Renal pelvis (tissue), 1 donor: ENCODE measurements at regions not wholly inside any gene's neighbourhood (a gene's known extent, or its start where the extent isn't known, plus 50 kb on each side); places are given as distances from the start of the nearest gene placed in this dataset.

Experiments used
- DNase-seq: peaks from one replicate; pipeline ENCODE4 v3.0.0-alpha.2; 2013

DNA sequence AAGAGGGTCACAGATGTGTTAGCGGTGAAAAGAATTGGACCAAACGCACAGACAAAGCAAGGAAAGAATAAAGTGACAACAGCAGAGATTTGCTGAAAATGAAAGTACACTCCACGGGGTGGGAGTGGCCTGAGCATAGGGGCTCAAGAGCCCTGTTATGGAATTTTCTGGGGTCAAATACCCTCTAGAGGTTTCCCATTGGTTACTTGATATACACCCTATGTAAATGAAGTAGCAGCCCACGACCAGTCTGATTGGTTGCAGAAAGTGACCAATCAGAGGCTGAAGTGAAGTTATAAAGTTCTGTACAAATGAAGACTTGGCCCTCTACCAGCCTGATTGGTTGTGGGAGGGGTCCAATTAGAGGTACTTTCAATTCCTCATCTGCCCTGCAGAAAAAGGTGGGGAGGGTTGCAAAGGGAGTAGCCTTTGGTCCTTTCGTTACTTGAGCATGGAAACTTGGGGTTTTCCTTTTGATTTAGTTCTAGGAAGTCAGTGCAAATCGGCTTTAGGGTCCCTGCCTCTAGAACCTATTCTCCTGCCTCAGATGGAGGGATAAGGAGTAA is 125.6 kb upstream of the PRPS1L1 start:
- DNase-seq, result no peak

DNA sequence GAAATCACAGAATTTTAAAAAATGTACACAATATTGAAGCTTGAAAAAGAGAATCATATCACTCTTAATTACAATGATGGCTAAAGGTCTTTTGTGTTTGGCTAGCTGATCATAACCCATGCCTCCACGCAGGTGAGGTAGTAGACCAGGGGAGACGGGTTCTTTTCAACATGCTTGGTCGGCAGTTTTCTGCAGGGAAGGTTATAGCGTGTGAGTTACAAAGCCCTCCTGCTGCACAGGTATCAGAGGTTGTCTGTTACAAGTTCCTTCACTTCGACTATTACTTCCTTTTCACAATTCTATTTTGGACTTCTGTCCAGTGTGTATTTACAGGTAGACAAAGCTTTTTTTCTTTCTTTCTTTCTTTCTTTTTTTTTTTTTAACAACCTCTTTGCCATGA is 127.1 kb upstream of the PRPS1L1 start:
- DNase-seq, result no peak

DNA sequence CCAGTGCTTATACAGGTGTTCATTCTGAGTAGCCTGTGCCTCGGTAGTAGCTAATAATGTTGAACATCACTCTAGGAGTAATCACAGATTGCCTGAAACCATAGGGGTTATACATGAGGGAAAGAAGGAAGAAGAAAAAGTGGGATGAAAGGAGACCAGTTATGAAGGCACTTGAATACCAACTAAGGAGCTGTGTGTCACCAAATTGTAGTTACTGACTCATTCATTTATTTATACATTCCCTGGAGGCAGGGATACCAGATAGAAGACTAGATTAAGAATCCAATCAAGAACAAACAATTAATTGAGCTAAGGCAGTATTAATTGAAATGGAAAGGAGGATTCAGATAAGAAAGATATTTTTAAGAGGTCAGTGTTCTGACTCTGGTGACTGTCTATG is 129.6 kb upstream of the PRPS1L1 start:
- DNase-seq, result no peak

DNA sequence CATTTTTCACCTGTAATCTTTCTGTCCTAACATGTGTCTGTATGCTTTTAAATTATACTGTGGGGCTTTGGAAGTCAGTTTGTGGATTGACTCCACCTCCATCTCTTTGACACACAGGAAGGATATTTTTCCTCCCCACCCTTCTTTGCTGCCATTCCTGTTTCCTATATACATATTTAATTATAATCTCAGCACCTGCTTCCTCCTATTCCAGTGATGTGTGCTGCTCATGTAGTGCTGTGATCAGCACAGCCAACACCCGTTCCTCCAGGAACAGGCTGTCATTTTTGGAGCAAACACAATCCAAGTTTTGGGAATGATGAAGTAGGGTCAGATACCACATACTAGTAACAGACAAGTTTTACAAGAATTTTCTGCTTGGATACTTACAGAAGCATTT is 135.0 kb upstream of the PRPS1L1 start:
- no peak for DNase-seq

GRCh38 chr7:18163091-18163490 is 135.4 kb upstream of the PRPS1L1 start:
- DNase-seq, result no peak

GRCh38 chr7:18165166-18165565 is 137.5 kb upstream of the PRPS1L1 start:
- no peak for DNase-seq

- no peak for DNase-seq
These were observed 138.4 kb upstream of the PRPS1L1 start for GRCh38 chr7:18166002-18166401.

GRCh38 chr7:18167815-18168214 is 140.2 kb upstream of the PRPS1L1 start:
- DNase-seq, result no peak

DNA sequence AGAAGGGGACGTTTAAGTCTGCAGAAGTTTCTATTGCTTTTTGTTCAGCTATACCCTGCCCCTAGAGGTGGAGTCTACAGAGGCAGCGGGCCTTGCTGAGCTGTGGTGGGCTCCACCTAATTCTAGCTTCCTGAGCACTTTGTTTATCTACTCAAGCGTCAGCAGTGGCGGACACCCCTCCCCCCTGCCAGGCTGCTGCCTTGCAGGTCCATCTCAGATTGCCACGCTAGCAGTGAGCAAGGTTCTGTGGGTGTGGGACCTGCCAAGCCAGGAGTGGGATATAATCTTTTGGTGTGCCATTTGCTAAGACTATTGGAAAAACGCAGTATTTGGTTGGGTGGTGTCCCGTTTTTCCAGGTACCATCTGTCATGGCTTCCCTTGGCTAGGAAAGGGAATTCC is 147.3 kb upstream of the PRPS1L1 start:
- no peak for DNase-seq

DNA sequence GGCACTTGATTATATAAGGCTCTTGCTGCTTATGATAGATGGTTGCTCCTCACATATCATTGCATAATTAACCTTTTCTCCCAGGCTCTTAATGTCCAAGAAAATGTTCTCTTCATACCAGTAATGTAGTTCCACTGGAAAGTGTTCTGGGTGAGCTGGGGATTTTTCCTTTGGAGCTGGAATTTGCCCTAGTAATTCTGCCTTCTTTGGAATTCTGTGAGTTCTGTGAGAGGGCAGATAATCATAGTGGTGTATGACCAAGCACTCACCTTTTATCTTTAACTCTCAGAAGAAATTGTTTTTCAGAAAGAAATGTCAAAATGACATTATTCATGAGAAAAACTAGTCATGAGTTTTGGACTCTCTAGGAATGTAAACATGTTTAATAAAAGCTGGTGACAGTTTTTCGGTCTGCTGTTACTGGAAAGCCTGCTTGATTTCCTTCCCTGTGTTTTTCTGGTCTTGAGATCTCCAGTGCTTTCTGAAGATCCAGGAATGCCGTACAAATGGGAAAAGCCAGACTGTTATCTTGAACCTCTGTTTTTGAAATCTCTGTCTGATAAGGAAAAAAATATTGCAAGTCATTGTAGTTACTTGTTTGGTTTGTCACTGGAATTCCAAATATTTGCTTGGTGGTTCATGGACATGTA is 148.3 kb upstream of the PRPS1L1 start:
- DNase-seq, result no peak

DNA sequence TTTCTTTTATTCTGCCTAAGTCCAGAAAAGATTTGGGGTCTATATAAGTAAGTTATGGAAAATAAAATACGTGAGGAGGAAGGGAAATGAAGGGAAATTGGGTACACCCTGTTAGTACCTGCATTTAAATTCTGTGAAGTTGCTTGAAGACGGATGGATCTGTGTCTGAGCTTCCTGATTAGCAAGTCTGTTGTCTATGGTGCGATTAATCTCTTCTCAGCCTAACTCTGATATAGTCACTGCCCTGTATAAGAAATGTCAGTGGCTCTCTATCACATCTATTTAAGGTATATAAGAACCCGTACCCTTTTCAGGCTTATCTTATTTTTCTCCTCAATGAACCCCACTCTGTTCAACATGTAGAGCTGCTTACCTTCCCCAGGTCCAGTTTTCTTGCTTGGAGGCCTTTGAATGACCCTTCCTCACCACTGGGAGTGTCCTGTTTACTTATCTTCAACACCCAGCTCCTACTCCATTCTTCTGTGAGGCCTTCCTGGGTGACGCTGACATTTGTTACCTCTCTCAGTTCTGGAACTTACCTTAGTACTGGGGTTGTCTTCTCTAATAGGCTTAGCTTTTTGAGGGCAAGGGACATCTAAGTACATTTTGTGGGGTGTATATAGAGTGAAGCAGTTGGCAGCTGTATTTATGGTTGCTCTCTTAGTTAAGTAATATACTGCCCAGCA is 149.6 kb upstream of the PRPS1L1 start:
- DNase-seq, result no peak

DNA sequence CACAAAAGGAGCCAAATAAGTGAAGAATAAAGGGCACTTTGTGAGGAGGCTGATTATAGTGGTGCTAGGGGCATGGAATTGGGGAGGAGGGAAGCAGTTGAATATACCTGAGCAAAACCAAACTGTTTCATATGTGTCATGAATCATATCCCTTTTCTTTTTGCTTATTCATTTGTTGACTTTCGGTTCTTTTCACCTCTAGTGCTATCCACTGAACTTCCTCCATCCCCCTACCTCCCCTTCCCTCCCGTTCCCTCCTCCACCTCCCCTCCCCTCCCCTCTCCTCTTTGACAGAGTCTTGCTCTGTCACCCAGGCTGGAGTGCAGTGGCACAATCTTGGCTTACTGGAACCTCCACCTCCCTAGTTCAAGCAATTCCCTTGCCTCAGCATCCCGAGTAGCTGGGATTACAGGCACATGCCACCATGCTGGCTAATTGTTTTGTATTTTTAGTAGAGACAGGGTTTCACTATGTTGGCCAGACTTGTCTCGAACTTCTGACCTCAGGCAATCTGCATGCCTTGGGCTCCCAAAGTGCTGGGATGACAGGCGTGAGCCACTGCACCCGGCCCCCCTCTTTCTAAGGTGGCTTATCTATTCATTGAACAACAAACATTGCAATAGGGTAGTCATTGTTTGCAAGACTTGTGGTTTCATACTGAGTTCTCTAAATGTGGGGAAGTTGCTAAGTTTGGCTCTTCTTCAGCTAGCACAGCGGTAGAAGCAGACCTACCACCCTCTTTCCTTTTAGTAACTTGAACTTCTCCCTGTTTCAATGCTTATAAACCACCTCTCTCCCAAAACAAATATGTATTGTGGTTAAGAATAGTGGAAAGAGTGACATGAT is 150.4 kb upstream of the PRPS1L1 start:
- DNase-seq, result no peak

DNA sequence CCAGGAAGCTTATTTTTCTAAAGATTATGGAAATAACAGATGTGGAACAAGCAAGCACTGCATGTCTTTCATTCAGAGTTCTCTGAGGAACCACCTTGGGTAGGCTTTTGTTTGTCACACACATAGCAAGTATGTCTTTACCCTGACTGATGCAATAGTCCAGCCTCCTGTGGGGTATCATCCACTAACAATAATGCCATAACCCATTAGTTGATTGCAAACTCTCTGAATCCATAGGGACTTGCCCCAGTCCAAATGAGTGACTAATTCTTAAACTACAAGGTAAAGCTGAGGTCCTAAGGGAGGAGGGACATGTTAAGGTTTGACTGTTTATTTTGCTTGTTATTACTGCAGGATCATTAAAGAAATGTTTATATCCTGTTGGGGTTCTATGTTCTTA is 151.4 kb upstream of the PRPS1L1 start:
- DNase-seq, result no peak

GRCh38 chr7:18180685-18181084 is 153.0 kb upstream of the PRPS1L1 start:
- no peak for DNase-seq

DNA sequence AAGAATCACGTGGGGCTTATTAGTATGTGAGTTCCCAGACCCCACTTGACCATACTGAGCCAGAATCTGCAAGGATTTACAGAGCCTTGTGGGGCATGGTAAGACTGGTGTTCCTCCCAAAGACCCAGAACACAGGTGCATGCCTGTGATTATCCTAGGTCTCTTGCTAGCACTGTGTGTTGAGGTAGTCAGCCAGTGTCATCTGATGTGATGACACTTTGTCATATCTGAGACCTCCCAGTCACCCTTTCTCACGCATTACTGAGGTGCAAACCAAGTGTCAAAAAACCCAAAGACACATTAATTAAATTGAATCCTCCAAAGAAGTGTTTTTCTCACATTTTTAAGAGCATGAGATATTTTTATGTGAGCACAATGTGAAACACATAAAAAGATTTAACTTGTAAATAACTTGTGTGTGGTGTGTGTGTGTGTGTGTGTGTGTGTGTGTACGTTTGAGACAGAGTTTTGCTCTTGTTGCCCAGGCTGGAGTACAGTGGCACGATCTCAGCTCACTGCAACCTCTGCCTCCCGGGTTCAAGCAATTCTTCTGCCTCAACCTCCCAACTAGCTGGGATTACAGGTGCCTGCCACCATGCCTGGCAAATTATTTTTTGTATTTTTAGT is 162.0 kb upstream of the PRPS1L1 start:
- no peak for DNase-seq

DNA sequence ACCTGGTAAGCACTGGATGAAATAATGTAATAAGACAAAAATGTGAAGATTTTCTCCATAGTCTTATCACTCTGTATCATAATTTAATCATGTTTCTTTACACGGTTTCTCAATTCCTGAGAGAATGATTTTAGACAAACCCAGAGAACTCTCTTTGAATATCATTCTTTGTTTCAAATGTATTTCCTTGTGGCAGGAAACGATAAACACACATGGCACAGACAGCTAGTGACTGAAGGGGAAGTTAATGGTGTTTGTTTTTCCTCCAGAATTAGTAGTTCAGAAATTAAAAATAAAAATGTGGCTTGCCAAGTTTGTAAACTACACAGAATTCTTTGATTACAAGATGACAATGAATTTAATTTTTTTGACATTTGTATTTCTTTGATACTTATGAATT is 163.7 kb upstream of the PRPS1L1 start:
- DNase-seq, result no peak

GRCh38 chr7:18191862-18192625 is 164.4 kb upstream of the PRPS1L1 start:
- DNase-seq, result no peak

DNA sequence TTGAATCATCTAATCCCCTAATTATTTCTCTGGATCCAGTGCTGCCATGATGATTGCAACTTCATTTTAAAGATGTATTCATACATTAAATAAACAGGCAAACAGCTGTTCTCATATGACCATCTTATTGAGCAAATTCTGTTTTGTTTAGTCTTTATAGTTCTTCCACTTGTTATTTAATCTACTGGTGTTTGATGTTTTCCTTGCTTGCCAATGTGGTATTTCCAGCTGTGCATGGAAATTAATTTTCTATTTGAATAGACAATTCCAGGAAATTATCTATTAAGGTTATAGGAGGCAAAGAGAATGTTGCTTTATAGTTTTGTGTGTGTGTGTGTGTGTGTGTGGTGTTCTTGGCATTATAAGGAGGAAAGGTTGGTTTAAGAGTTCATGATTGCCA is 167.0 kb upstream of the PRPS1L1 start:
- DNase-seq, result no peak

DNA sequence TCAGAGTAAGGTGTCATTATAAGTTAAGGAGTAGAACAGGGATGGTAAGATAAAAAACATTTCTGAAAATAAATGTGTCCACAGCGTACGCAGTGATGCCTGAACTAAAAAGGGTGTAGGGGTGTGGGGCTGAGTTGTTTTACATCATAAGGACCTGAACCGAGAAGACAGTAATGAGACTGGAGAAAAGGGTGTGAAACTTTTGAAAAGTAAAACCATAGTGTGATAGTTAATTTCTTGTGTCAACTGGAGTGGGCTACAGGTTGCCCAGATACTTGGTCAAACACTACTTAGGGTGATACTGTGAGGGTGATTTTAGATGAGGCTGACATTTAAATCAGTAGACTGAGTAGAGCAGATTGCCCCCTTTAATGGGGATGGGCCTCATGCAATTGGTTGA is 169.0 kb upstream of the PRPS1L1 start:
- no peak for DNase-seq

DNA sequence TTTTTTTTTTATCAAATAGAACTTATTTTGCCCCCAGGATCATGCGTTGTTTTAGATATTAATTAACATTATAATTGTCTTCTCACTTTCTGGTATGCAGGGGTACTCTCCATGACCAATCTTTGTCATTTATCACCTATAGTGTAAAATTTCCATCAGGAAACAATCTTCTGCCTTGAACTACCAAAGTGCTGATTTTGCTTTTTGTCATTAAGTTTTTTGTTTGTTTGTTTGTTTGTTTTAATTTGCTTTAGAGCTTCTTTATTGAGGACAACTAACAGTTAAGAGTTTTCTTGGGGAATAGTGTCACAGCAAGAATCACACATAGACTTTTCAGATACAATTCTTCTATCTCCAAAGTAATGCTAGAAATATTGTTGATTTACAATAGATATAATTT is 171.2 kb upstream of the PRPS1L1 start:
- DNase-seq, result no peak

DNA sequence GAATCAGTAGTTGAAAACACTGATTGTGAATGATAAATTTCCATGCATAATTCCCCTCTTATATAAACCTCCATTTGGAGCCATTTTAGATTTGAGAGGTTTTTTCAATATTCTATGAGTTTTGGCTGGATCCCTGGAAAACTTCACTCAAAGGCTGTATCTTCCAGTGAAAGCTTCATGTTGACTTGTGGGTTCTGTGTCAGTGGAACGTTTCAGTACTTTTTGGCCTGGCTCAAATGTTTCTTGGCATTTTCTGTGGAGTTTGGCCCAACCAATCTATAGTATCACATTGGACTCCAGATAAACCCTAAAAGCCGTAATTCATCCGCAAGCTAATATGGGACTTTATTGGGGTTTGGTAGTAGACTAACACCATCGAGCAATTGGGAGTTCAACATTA is 172.6 kb upstream of the PRPS1L1 start:
- DNase-seq, result no peak

DNA sequence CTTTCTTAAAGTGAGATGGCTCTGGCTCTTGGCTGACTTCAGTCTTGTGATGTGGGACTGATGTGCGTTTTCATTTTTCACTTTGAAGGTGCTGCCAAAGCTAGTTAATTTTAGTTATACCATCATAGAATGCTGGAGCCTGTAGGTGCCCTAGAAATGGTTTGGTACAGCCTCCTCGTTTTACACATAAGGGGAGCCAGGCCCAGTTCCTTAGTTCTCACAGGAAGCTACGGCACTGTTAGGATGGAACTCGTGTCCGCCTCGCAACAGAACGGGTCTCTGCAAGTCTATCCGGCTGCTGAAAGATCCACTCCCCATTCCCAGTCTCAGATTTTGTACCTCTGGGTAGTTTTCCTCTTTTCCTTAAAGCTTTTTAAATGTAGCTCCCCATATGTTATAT is 173.2 kb upstream of the PRPS1L1 start:
- DNase-seq, result no peak
